ENCODE measurements at regions not wholly inside any gene's neighbourhood (a gene's known extent, or its start where the extent isn't known, plus 50 kb on each side); places are given as distances from the start of the nearest gene placed in this dataset.

DNA sequence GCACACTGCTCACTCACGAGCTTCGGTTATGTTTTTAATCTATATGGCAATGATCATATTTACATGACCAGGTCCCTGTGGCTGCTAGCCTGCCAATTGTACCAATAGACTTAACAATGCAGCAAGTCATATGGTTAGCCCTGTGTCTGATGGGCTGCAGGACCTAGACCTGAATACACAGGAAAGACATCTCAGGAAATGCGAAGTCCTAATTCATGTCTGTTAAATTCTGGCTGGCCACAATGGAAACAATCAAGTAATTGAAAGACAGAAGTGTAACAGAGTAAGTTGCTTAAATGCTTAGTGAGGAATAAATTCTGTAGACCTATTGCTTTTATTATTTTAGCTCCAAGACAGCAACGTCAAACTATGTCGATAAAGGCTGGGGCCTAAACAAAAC is 112.4 kb upstream of the FZD8 start:
- TF ChIP-seq, protein P1, sequence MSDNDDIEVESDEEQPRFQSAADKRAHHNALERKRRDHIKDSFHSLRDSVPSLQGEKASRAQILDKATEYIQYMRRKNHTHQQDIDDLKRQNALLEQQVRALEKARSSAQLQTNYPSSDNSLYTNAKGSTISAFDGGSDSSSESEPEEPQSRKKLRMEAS (IDR thresholded peaks at IDR 0.05; ENCODE audit: low read depth, low read length), result no peak
- TF ChIP-seq POLR2A (IDR thresholded peaks at IDR 0.05; ENCODE audit: extremely low read depth, insufficient read length) (no peak), MYC (IDR thresholded peaks at IDR 0.05; ENCODE audit: low read depth, low read length) (no peak)
- TF ChIP-seq, protein P2, sequence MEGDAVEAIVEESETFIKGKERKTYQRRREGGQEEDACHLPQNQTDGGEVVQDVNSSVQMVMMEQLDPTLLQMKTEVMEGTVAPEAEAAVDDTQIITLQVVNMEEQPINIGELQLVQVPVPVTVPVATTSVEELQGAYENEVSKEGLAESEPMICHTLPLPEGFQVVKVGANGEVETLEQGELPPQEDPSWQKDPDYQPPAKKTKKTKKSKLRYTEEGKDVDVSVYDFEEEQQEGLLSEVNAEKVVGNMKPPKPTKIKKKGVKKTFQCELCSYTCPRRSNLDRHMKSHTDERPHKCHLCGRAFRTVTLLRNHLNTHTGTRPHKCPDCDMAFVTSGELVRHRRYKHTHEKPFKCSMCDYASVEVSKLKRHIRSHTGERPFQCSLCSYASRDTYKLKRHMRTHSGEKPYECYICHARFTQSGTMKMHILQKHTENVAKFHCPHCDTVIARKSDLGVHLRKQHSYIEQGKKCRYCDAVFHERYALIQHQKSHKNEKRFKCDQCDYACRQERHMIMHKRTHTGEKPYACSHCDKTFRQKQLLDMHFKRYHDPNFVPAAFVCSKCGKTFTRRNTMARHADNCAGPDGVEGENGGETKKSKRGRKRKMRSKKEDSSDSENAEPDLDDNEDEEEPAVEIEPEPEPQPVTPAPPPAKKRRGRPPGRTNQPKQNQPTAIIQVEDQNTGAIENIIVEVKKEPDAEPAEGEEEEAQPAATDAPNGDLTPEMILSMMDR (IDR thresholded peaks at IDR 0.05; ENCODE audit: low read depth, low read length), result no peak
- no peak for DNase-seq (ENCODE audit: low read depth)
- H3K4me3 ChIP-seq (ENCODE audit: low read depth, low read length), result no peak overlapping the region

DNA sequence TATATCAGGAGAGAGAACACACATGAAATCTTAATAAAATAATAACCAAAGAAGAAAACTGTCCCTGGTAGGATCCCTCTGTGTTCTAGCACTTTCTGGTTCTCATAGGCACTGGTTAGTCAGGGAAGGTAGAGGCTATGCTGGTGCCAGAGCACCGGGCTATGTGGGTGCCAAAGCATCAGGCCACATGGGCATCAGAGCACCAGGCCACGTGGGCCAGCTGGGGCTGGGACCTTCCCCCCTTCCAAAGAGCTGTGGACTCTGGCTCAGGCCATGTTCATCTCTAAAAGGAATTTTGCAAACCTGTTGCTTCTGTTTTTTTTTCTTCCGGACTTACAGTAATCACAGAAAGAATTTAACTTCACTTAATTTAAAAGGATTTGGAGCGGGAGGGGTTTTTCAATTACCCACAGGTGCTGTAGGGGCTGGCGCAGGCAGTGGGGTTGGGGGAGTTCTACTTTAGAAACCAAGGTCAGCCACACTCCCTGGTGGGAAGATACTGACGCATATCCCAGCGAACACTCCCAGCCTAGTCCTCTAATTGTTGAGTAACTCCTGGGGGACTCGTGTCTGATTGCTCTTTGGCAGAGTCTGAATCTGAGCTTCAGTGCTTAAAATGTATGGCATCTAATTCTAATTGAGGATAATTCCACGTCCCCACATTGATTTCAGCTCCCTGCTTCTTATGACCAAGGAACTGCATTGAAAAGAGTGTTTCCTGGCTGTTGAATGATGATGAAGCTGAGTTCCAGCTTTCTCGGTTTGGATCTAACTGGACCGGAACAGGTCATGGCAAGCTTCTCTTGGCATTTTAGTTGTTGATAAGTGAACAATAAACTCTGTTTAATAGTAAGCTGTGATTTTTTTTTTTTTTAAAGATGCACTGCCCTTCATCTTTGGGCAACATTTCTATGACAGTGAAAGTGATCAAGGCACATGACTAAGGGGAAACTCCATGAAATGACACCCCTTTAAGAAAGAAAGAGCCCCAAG is 110.7 kb upstream of the FZD8 start:
- no peak overlapping the region for H3K4me3 ChIP-seq (ENCODE audit: low read depth, low read length)
- TF ChIP-seq, protein P1 (IDR thresholded peaks at IDR 0.05; ENCODE audit: low read depth, low read length), result no peak
- TF ChIP-seq, protein P2 (IDR thresholded peaks at IDR 0.05; ENCODE audit: low read depth, low read length), result no peak
- TF ChIP-seq MYC (IDR thresholded peaks at IDR 0.05; ENCODE audit: low read depth, low read length) (no peak), POLR2A (IDR thresholded peaks at IDR 0.05; ENCODE audit: extremely low read depth, insufficient read length) (no peak)
- no peak for DNase-seq (ENCODE audit: low read depth)

DNA sequence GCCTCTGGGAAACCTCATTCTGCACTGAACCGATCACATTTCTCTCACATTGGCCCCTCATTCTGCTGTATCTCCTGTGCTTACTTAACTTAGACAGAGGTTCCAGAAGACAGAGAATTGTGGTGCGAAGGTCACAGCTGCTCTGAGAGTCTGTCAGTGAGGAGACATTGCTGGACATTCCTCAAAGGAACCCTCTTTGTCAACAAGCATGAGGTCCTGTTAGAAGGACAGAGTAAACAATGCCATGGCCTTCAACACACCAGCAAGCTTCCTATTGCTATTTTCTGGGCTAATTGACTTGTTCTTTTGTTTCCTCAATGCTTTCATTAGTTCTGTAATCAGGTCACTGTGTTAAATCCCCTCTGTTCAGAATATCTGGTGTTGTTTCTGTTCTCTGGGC is 109.3 kb upstream of the FZD8 start:
- TF ChIP-seq POLR2A (IDR thresholded peaks at IDR 0.05; ENCODE audit: extremely low read depth, insufficient read length) (no peak), MYC (IDR thresholded peaks at IDR 0.05; ENCODE audit: low read depth, low read length) (no peak)
- TF ChIP-seq, protein P2 (IDR thresholded peaks at IDR 0.05; ENCODE audit: low read depth, low read length), result no peak
- TF ChIP-seq, protein P1 (IDR thresholded peaks at IDR 0.05; ENCODE audit: low read depth, low read length), result no peak
- no peak for DNase-seq (ENCODE audit: low read depth)
- no peak overlapping the region for H3K4me3 ChIP-seq (ENCODE audit: low read depth, low read length)

DNA sequence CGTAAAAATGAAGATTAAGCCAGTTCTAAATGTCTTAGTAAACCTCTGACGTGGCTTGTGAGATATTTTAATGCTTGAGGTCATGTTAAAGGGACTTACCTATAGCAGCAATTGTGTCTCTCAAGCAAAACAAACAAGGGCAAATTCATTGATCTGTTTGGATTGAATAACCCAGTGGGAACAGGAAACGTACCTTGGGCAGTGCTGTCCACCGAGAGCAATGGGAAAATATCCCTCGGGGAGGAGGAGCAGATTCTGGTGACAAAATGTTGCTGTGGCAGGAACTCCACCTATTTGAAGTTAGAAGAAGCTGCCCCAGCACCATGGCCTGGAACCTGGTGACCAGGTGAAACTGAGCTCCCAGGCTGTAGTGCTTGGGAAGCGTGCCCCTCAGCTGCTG is 107.1 kb upstream of the FZD8 start:
- no peak for DNase-seq (ENCODE audit: low read depth)
- no peak overlapping the region for H3K4me3 ChIP-seq (ENCODE audit: low read depth, low read length)
- TF ChIP-seq MYC (IDR thresholded peaks at IDR 0.05; ENCODE audit: low read depth, low read length), result no peak
- TF ChIP-seq, protein P1 (IDR thresholded peaks at IDR 0.05; ENCODE audit: low read depth, low read length), result no peak
- TF ChIP-seq POLR2A (IDR thresholded peaks at IDR 0.05; ENCODE audit: extremely low read depth, insufficient read length), result no peak
- TF ChIP-seq, protein P2 (IDR thresholded peaks at IDR 0.05; ENCODE audit: low read depth, low read length), result no peak

DNA sequence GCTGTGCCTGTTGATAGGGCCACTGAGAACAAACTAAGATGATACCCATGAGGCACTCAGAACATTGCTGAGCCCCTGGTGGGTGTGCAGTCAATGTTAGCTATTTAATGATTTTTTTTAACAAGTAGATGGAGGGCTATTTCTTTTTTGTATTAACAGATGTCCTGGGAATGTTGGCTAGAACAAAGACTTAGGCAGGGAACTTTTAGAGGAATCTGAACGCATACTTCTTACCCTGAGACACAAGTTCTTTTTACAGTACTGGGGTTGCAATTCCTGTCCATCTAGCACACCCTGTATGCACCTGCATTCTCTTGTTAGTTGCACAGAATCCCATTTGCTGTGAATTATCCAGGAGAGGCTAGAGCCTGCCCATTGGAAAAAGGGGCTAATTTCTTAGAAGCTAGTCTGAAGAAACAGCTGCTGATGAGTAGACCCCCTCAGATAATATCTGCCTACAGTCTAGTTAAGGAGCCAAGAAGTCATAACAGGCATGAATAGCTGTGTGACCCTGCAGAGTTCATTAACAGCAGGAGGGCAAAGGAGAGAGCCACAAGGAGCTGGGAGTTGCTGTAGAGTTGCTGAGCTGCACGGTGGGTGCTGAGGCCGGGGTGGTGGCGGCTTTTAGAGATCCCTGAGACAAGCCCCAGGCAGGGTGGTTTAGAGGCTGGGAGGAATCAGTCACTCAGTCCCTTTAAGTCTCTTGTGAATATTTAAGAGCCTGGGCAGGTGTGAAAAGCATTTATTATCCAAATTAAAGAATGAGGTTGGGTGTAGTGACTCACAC is 103.7 kb upstream of the FZD8 start:
- TF ChIP-seq POLR2A (IDR thresholded peaks at IDR 0.05; ENCODE audit: extremely low read depth, insufficient read length), result no peak
- TF ChIP-seq, protein P2 (IDR thresholded peaks at IDR 0.05; ENCODE audit: low read depth, low read length), result no peak
- no peak for TF ChIP-seq MYC (IDR thresholded peaks at IDR 0.05; ENCODE audit: low read depth, low read length)
- TF ChIP-seq, protein P1 (IDR thresholded peaks at IDR 0.05; ENCODE audit: low read depth, low read length), result no peak
- no peak overlapping the region for H3K4me3 ChIP-seq (ENCODE audit: low read depth, low read length)
- no peak for DNase-seq (ENCODE audit: low read depth)
